HG03575 (cell line): ENCODE measurements at regions not wholly inside any gene's neighbourhood (a gene's known extent, or its start where the extent isn't known, plus 50 kb on each side); places are given as distances from the start of the nearest gene placed in this dataset.
A peak's percentile ranks its signal among the peaks of the same experiment; 100 is the strongest.
"Not testable (repeated sequence)": the region's sequence is repeated elsewhere in the genome, so short reads cannot be mapped to it uniquely, and the experiment has no call there.

ENCODE experiments used
- ATAC-seq: cut with Tn5 transposase; IDR thresholded peaks from one replicate; pipeline ENCODE4 v1.9.1; 2021; ENCODE audit not compliant: unreplicated experiment, insufficient number of reproducible peaks, low FRiP score; ENCODE audit errors: extremely low read depth

DNA sequence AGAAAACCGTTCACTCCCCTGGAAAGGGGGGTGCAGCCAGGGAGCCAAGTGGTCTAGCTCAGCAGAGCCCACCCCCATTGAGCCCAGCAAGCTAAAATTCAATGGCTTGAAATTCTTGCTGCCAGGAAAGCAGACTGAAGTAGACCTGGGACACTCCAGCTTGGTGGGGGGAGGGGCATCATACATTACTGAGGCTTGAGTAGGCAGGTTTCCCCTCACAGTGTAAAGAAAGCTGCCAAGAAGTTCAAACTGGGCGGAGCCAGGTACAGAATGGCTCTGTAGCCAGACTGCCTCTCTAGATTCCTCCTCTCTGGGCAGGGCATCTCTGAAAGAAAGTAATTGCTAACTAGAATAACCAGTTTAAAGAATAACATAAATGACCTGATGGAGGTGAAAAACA, 372.3 kb upstream of the F9 start:
- ATAC-seq = no peak

DNA sequence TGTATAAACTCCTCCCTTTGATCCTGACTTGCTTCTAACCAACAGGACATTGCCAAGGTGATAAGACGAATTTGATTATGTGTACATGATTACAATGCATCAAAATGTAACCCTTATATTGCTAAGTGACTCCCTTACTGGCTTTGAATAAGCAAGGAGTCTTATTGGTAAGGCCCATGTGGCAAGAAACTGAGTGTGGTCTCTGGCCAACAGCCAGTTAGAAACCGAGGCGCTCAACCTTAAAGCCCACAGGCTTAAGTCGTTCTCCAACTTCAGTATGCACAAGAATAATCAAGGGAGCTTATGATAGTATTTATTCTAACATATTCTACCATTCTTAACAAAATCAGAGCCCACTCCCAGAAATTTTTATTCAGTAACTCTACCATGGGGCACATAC, 374.2 kb upstream of the F9 start:
- ATAC-seq = no peak

DNA sequence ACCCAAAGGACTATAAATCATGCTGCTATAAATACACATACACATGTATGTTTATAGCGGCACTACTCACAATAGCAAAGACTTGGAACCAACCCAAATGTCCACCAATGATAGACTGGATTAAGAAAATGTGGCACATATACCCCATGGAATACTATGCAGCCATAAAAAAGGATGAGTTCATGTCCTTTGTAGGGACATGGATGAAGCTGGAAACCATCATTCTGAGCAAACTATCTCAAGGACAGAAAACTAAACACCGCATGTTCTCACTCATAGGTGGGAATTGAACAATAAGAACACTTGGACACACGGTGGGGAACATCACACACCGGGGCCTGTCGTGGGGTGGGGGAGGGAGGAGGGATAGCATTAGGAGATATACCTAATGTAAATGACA, 383.9 kb upstream of the F9 start:
- ATAC-seq = not testable (repeated sequence)

DNA sequence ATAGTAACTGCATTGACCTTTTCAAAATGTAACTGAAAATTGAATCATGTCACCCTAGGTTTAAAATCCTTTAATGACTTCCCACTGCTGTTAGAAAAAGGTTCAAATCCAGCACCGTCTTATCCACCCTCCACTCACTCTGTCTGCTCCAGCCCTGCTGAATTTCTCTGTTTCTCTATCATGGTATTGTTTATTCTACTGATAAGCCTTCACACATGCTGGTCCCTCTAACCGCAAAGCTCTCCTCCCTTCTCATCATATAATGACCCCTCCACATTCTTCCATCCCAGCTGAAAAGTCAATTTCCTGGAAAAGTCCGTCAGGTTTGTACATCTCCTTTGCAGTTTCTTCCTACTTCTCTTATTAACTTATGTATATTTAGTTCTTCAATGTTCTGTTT, 389.2 kb upstream of the F9 start:
- no peak for ATAC-seq

DNA sequence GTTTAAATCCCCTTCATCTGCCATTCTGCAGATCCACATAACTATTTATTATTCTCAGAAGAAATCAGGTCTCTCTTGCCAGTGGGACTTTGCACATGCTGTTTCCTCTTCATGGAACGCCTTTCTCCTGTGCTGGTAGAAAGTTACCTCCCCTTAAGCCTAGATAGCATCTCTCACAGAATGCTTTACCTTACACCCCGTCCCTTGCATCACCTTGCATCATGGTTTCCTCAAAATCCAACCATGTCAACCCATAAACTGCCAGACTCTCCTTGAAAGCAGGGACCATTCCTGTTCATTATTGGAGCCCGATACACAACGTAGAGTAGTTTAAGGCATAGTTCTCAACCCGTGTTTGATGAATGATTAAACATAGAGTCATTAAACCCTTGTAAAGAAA, 396.2 kb upstream of the F9 start:
- no peak for ATAC-seq

DNA sequence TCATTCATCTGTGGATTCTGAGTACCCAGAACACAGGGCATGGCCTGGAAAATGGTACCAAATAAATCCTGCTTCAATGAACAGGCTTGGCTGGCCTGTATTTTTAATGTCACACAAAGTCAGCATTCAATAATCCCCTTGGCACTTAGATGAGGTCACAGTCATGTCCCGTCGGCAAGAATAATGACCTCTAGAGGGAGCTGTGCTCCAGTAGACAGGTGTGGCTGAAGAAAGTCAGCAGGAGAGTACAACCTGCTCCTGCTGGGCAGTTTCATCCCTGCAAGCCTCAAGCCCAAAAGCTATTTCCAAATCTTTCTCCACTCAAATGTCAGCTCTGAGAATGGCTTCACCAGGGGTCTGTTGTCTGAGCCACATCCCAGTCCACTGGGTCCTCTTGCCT, 404.0 kb upstream of the F9 start:
- ATAC-seq = peak; percentile 47

DNA sequence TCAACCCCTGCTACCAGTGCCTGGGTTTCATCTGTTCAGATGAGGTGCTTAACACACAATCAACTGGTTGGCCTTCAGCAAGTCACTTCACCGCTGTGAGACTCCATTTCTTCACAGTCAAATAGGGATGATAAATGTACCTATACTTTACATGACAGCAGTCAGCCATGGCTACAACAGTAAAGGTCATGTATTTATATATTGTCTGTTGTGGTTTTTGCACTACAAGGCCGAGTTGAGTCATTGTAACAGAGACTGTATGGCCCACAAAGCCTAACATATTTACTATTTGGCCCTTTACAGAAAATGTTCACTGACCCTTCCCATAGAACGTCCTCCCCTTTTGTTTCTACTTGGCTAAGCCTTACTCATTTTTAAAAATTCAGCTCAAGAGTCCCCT, 404.6 kb upstream of the F9 start:
- no peak for ATAC-seq

DNA sequence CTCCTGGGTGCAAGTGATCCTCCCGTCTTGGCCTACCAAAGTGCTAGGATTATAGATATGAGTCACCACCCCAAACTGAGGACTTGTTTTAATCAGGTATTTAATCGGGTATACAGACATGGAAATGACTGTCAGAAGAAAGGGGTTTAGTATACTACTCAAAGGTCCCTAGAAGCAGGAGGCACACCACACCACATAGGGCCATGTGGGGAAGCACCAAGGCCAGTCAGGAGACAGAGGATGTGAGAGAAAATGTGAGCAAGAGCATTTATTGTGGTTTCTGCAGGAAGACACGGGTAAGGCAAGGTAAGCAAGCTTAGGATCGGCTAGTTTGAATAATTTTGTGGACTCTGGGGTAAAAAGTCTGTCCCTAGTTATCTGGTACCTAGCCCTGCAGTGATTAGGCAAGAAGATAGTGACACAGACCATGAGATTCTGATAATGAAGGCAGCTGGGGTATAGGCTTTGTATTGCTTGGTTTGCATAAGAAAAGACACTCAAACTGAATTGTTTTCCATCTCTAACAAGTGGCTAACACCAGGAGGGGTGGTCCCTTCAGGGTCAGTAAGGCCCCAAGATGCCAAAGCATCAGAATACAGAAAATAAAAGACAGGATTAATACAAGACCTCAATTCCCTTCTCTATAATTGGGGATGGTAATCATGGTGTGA, 408.8 kb upstream of the F9 start:
- no peak for ATAC-seq

DNA sequence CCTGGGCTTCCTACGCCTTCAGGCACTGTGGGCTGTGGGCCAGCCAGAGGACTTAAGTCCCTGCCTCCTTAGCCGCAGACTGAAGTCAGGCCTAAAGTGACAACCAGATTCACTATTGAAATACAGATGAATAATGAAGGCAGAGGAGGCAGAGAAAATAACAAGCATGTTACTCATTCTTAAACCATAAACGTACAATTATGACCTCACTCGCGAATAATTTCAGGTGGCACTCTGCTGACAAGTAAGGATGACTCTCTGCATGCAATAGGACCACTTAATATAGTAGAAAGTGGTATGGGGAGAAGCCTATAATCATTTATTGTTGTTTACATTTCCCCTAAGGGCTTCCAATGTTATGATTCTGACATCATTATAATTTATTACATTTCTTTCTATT, 409.2 kb upstream of the FGF13 start:
- no peak for ATAC-seq

DNA sequence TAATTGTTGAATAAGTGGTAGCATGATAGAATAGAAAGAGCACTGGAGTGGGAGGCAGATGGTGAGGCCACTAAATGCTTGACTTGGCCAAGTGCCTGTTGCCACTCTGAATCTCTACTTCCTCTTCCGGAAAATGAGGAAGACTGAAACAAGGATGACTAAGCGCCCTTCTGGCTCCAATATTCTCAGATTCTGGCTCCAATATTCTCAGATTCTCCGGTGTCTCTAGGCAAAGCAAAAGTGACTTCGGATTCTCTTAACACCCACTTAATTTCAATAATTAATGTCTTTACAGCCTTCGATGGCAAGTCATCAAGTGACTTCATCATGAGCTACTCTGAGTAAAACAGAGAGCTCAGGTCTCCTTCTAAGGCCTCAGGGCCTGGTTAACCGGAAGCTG, 402.2 kb upstream of the FGF13 start:
- ATAC-seq = no peak

DNA sequence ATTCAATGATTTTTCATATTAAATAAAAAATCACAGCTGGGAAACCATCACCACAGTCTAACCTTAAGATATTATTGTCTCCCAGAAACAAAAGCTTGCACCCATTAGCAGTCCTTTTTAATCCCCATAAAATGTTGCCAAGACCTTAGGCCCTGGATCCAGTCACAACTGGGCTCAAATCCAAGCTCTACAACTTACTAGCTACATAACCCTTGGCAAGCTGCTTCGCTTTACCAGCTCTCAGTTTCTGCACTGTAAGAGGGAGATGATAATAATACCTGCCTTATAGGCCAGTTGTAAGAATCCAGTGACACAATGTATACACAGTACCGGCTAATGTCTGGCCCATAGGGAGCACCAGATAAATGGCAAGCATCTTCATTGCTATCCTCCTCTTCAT, 400.9 kb upstream of the FGF13 start:
- no peak for ATAC-seq

DNA sequence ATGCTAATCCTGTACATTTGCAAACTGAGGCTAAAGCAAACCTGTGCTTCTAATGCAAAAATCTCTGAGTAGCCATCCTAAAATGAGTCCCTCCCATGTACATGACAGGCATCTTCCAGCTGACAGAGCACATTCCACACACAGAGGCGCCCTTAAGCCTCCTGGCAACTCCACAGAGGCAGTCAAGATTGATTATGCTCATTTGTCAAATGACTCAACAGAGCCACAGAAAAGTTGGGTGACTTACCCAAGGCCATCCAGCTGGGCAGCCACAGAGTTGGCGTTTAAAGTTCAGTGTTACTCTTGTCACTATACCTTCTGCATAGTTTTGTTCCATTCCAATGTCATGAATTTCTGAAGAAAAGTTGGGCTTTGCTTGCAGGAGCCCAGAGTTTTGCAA, 394.6 kb upstream of the FGF13 start:
- no peak for ATAC-seq

DNA sequence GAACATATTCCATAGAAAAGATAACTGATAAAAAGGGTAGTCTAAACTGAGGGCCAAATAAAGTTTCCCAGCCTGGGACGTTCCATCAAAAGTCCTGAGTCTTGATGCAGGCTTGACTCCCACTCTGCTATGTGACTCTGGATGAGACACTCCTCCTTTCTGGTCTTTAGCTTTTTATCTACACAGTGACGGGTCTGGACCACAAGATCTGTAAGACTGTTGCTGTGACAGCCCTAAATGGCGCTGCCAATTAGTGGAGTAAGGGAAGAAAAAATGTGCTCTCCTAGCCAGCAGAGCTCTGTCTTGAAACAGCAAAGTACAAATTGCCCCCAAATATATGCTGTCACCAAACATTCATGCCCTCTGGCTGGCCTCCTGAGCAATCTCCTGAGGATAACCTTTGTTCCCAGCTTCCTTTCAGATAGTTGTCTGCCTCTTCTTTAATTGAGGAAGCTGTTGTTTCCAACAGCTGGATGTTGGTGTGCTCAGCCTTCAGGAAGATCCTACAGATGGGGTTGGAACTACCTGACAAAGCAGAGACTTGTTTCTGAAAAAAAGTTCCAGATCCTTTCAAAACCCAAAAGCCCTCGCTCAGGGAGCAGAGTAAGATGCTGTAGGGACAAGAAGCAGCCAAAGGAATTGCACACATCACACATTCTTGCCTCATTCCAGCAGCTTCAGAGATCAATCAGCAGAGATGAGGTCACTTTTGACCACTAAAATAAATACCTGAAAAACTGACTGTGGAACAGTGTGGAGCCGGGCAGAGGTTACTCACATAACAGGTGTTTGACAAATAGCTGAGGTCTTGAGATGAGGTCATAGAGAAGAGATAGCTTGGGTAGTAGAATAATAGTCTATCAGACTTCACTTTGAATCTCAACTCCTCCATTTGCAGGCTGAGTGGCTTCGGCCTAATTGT, 383.4 kb upstream of the FGF13 start:
- no peak for ATAC-seq

DNA sequence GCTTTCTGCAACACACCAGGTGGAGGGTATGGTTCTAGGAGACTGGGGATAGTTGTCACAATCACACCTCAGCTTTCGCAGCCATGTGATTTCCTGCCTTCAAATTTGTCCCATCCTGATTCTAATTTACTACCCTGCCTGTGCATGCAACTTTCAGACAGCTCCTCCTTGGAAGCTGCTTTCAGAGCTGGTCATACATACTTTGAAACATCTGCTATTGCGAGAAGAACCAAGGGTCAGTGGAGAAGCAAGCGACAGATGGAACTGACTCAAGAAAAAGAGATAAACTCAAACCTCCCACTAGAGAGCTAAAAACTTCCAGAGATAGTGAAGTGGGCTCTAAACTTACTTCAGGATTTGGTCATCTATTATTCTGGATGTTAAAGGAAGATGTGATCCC, 381.7 kb upstream of the FGF13 start:
- ATAC-seq = no peak

DNA sequence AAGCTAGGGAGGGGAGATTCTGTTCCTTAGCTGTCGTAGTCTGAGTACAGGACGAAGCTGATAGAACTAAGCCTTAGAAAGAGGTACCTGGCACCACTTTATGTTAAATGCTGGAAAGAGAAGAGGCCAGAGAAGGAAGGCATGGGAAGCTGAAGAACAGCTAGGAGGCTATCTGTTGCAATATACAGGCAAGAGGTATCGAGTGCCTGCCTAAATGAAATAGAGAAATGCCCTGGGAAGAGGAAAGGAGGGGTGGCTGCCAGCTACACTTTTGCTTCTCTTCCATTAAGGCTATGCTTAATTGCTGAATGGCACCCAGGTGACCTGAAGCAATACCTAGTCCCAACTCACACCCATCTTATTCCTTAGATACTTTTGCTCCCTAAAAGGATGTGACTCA, 380.4 kb upstream of the FGF13 start:
- no peak for ATAC-seq

DNA sequence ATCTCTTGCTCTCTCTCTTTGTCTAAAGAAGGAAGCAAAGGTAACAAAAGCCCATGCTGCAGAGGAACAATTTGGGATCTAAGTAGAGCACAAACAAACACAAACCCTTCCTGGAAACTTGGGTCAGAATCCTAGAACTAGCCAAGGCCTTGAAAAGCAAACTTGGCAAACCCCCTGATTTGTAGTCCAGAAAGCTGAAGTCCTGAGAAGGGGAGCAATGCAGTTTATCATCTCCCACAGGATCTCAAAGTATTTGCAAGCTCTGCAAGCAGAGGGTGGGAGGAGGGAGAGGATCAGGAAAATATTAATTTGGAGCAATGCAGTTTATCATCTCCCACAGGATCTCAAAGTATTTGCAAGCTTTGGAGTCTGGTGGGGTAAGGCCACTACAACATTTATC, 379.5 kb upstream of the FGF13 start:
- no peak for ATAC-seq

DNA sequence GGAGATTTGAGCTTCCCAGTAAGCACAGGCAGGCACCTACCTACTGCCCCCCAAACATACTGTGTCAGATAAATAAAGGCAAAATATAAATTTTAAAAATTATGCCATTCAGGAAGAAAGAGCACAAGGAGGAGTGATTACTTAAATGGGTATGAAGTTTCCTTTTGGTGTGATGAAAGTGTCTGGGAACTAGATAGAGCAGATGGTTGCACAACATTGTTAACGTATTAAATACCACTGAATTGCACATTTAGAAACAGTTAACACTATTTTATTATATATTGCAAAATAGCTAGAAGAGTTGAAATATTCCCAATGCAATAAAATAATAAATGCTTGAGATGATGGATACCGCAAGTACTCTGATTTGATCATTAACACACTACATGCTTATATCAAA, 374.7 kb upstream of the FGF13 start:
- no peak for ATAC-seq

DNA sequence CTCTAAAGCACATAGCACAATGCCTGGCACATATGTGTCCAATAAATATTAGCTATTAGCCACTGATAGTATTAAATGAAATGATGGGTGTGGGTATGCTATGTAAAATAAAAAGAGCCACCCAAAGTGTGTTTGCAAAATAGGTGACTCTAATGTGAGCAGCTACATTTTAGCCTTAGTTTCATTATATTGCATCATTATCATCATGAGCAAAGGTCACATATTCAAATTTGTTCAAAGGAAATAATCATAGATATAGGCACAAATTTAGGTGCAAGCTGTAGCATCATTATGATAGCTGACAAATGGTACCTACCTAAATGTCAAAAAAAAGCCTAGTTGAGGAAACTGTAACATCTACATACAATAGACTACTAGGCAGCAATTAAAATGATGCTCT, 373.9 kb upstream of the FGF13 start:
- ATAC-seq = no peak

DNA sequence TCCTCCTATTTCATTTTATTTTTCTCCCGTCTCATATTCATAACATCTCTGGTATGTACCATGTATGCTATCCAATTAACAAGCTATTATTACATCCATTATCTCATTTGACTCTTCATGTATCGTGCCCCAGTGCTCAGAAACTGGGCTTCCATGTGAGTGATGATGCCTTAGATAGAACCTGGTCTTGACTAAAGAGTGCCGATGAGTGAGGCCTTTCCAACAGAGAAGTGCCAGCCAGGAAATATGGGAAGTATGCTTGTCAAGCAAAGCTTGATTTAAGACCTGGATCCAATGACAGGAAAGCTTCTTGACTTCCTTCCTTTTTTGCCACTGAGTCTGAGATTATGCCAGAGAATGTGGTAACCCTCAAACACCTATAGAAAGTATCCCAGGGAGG, 371.7 kb upstream of the FGF13 start:
- ATAC-seq = no peak

DNA sequence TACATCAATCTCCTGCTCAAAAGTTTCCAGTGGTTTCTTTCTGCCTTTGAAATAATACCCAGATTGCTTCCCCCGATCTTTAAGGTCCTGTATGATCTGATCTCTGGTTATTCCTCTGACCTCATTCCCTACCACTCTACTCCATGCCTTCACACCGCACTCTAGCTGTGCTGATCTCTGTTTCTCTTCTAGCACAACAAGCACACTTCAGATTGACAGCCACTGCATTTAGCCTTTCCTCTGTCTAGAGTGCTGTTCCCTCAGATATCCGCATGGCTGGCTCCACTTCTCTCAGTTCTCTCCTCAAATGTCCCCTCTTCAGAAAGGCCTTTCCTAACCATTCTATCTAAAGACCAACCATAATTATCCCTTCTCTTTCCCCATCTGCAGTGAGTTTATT, 370.4 kb upstream of the FGF13 start:
- ATAC-seq = no peak

DNA sequence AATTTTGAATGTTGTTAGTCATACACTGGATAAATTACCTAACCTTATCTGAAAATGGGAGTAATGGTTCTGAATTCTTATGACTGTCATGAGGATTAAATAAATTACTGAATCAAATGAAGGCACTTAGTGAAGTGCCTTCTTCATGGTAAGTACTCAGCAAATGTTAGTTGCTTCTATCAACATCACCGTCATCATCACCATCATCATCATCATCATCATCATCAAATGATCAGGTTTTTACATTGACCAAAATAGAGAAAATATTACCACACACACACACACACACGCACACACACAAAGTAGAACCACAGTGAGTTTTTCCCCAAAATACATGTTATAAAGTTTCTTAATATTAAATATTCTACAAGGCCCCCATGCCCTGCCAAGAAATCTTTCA, 368.3 kb upstream of the FGF13 start:
- ATAC-seq = no peak
